ENCODE measurements at regions not wholly inside any gene's neighbourhood (a gene's known extent, or its start where the extent isn't known, plus 50 kb on each side); places are given as distances from the start of the nearest gene placed in this dataset.

DNA sequence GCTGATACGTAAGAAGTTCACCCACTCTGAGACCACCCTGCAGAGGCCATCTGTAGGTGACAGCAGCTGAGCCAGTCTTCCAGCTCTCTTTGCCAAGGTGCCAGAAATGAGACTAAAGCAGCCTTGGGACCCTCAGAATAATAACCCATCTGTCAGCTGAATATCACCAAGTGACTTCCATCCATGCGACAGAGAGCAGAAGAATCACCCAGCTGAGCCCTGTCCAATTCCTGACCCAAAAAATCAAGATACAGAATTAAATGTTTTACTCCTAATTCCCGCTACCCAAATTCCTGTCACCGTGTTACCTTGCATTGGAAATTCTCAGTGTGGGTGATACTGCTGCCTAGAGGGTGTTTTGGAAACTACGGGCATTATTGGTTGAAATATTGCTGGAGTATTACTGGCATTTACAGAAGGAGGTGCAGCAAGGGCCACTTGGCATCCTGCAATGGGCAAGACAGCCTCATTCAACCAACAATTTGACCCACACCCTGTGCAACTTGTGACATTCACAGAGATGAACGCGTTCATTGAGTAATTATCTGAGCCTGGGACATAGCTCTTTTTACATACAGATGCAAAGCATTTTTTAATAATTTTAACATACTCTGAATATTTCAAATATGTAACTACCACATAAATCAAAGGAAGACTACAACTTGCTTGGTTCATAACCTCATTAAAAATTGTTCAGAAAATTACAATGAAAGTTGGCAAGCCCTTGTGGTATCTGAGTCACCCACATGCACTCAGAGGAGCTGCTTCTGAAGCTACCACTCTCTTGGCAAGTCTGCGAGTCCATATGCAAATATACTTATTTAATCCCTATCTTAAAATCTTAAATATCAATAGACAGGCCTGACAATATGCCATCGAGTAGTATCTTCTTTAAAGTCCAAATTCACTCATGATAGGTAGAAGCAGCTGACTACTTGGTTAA is 126.6 kb downstream of the C16orf95 start:
- ATAC-seq, result no peak
- no peaks in the 10 kb centered on the region for H3K79me2 ChIP-seq (ENCODE audit: control insufficient read depth, insufficient read depth, low read length)
- no peak overlapping the region for H3K4me3 ChIP-seq
- WGBS (ENCODE audit: insufficient coverage, insufficient replicate concordance, low lambda C conversion rate, missing lambda C conversion rate), result 58% methylated on average over 9 of the region's 9 CpGs
- no peaks in the 10 kb centered on the region for H3K4me1 ChIP-seq (ENCODE audit: control insufficient read depth, insufficient read depth, low read length)
- no peak for FAIRE-seq
- no peaks in the 10 kb centered on the region for H4K20me1 ChIP-seq (ENCODE audit: control insufficient read depth, insufficient read depth)
- no peak overlapping the region for H2AFZ ChIP-seq (ENCODE audit: control insufficient read depth, low read depth, low read length)
- H3K9me3 ChIP-seq (replicated peaks; ENCODE audit: control insufficient read depth, insufficient read depth, low read length), result peaks cover 2% of the 10 kb centered on the region; the same call in 1 of the 3 replicates
- no peaks in the 10 kb centered on the region for H3K27me3 ChIP-seq (replicated peaks in 1 of 2; ENCODE audit: control insufficient read depth in 2 of 2, insufficient read depth in 2 of 2, low read length in 1 of 2)
- BruUV-seq (replicated peaks), result no TSS peak
- H3K36me3 ChIP-seq (ENCODE audit: control insufficient read depth in 2 of 2, insufficient read depth in 2 of 2, low read length in 1 of 2), result no peaks in the 10 kb centered on the region
- in situ Hi-C loops (cut with MboI), result no loop called here
- H3K9ac ChIP-seq (ENCODE audit: control insufficient read depth, insufficient read depth, low read length), result no peak overlapping the region
- H3K27ac ChIP-seq (ENCODE audit: control insufficient read depth, insufficient read depth), result no peak overlapping the region
- ChIA-PET POLR2A (interaction anchor here (0.7 kb wide), 1 partner anchor 23 kb away, joined by 3 read pairs; no protein-coding TSS in a partner anchor), RAD21 (ENCODE audit: unreplicated experiment) (no interaction called here), CTCF (no interaction called here), SMC1A (ENCODE audit: uncharacterized antibody, unreplicated experiment) (no interaction called here)
- DNase-seq (ENCODE audit: low read depth, low spot score), result no peak
- TF ChIP-seq, protein P1, sequence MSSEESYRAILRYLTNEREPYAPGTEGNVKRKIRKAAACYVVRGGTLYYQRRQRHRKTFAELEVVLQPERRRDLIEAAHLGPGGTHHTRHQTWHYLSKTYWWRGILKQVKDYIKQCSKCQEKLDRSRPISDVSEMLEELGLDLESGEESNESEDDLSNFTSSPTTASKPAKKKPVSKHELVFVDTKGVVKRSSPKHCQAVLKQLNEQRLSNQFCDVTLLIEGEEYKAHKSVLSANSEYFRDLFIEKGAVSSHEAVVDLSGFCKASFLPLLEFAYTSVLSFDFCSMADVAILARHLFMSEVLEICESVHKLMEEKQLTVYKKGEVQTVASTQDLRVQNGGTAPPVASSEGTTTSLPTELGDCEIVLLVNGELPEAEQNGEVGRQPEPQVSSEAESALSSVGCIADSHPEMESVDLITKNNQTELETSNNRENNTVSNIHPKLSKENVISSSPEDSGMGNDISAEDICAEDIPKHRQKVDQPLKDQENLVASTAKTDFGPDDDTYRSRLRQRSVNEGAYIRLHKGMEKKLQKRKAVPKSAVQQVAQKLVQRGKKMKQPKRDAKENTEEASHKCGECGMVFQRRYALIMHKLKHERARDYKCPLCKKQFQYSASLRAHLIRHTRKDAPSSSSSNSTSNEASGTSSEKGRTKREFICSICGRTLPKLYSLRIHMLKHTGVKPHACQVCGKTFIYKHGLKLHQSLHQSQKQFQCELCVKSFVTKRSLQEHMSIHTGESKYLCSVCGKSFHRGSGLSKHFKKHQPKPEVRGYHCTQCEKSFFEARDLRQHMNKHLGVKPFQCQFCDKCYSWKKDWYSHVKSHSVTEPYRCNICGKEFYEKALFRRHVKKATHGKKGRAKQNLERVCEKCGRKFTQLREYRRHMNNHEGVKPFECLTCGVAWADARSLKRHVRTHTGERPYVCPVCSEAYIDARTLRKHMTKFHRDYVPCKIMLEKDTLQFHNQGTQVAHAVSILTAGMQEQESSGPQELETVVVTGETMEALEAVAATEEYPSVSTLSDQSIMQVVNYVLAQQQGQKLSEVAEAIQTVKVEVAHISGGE (CRISPR knock-in tag; IDR thresholded peaks at IDR 0.05), result no peak
- TF ChIP-seq, protein P2, sequence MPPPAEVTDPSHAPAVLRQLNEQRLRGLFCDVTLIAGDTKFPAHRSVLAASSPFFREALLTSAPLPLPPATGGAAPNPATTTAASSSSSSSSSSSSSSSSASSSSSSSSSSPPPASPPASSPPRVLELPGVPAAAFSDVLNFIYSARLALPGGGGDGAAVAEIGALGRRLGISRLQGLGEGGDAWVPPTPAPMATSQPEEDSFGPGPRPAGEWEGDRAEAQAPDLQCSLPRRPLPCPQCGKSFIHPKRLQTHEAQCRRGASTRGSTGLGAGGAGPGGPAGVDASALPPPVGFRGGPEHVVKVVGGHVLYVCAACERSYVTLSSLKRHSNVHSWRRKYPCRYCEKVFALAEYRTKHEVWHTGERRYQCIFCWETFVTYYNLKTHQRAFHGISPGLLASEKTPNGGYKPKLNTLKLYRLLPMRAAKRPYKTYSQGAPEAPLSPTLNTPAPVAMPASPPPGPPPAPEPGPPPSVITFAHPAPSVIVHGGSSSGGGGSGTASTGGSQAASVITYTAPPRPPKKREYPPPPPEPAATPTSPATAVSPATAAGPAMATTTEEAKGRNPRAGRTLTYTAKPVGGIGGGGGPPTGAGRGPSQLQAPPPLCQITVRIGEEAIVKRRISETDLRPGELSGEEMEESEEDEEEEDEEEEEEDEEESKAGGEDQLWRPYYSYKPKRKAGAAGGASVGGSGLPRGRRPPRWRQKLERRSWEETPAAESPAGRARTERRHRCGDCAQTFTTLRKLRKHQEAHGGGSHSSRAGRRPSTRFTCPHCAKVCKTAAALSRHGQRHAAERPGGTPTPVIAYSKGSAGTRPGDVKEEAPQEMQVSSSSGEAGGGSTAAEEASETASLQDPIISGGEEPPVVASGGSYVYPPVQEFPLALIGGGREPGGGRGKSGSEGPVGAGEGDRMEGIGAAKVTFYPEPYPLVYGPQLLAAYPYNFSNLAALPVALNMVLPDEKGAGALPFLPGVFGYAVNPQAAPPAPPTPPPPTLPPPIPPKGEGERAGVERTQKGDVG (CRISPR knock-in tag; IDR thresholded peaks at IDR 0.05), result no peak
- TF ChIP-seq ZSCAN29 (IDR thresholded peaks at IDR 0.05), result no peak
- TF ChIP-seq PAX8 (IDR thresholded peaks at IDR 0.05), result no peak
- TF ChIP-seq EED (IDR thresholded peaks at IDR 0.05; ENCODE audit: low read depth), result no peak
- TF ChIP-seq, protein P3, sequence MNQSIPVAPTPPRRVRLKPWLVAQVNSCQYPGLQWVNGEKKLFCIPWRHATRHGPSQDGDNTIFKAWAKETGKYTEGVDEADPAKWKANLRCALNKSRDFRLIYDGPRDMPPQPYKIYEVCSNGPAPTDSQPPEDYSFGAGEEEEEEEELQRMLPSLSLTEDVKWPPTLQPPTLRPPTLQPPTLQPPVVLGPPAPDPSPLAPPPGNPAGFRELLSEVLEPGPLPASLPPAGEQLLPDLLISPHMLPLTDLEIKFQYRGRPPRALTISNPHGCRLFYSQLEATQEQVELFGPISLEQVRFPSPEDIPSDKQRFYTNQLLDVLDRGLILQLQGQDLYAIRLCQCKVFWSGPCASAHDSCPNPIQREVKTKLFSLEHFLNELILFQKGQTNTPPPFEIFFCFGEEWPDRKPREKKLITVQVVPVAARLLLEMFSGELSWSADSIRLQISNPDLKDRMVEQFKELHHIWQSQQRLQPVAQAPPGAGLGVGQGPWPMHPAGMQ (IDR thresholded peaks at IDR 0.05; ENCODE audit: borderline replicate concordance), result no peak
- no peak for TF ChIP-seq ZNF217 (IDR thresholded peaks at IDR 0.05)
- TF ChIP-seq MAX (IDR thresholded peaks at IDR 0.05; ENCODE audit: low read depth, low read length), result no peak
- TF ChIP-seq SREBF1 (IDR thresholded peaks at IDR 0.05; ENCODE audit: low read length), result no peak
- TF ChIP-seq, protein P4, sequence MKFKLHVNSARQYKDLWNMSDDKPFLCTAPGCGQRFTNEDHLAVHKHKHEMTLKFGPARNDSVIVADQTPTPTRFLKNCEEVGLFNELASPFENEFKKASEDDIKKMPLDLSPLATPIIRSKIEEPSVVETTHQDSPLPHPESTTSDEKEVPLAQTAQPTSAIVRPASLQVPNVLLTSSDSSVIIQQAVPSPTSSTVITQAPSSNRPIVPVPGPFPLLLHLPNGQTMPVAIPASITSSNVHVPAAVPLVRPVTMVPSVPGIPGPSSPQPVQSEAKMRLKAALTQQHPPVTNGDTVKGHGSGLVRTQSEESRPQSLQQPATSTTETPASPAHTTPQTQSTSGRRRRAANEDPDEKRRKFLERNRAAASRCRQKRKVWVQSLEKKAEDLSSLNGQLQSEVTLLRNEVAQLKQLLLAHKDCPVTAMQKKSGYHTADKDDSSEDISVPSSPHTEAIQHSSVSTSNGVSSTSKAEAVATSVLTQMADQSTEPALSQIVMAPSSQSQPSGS (IDR thresholded peaks at IDR 0.05; ENCODE audit: low read length), result no peak
- no peak overlapping the region for H3K4me2 ChIP-seq (ENCODE audit: control insufficient read depth, insufficient read depth)
- intact Hi-C loops (cut with micrococcal nuclease; ENCODE audit: unreplicated experiment), result no loop called here
